ENCODE measurements at regions not wholly inside any gene's neighbourhood (a gene's known extent, or its start where the extent isn't known, plus 50 kb on each side); places are given as distances from the start of the nearest gene placed in this dataset.

DNA sequence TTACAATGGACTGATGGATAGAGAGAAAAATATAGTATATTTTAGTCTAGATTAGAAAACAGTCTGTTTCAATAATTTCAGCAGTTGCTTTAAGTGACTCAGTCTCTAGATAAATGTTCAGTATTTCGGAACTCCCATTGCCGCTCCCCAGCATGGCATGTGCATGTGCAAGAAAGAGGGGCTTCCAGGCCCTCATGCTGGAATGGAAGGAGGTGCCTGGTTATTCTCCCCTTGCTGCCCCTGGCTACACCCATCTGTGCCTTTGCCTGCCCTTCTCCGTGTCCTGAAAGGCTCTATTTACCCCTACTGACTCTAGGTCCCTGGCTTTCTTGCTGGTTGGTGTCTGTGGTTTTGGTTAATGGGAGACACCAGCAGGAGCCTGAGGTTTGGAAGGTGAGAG lies 115.7 kb upstream of the IFNGR1 start:
- H3K4me1 ChIP-seq (ENCODE audit: control insufficient read depth in 1 of 2, insufficient read depth in 1 of 2, low read depth in 1 of 2, low read length in 1 of 2): no peaks in the 10 kb centered on the region
- H3K36me3 ChIP-seq: no peaks in the 10 kb centered on the region
- no peak overlapping the region for H3K27ac ChIP-seq
- no peaks in the 10 kb centered on the region for H3K9me3 ChIP-seq
- TF ChIP-seq, protein P1, sequence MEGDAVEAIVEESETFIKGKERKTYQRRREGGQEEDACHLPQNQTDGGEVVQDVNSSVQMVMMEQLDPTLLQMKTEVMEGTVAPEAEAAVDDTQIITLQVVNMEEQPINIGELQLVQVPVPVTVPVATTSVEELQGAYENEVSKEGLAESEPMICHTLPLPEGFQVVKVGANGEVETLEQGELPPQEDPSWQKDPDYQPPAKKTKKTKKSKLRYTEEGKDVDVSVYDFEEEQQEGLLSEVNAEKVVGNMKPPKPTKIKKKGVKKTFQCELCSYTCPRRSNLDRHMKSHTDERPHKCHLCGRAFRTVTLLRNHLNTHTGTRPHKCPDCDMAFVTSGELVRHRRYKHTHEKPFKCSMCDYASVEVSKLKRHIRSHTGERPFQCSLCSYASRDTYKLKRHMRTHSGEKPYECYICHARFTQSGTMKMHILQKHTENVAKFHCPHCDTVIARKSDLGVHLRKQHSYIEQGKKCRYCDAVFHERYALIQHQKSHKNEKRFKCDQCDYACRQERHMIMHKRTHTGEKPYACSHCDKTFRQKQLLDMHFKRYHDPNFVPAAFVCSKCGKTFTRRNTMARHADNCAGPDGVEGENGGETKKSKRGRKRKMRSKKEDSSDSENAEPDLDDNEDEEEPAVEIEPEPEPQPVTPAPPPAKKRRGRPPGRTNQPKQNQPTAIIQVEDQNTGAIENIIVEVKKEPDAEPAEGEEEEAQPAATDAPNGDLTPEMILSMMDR (IDR thresholded peaks at IDR 0.05): no peak
- peaks cover 71% of the 10 kb centered on the region for H3K27me3 ChIP-seq
- no peak overlapping the region for H3K4me3 ChIP-seq (ENCODE audit: low read depth in 1 of 2, low read length in 1 of 2)

DNA sequence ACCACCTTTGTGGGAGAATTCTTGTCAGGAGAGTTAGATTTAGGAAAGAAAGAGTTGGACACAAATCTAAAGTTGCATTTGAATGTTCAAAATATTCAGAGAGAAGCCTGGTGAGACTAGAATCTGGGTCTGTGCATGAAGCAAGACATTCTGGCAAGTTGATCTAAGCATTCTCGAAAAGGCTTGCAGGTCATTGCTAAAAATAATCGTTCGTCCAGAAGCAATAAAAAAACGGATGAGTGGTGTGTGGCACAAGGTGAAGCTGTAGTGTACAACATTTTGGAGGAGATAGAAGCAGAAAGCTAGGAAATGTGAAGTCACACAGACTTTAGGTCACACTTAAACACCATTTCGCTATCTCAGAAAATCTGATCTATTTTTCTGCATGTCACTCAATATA lies 114.9 kb upstream of the IFNGR1 start:
- H3K27me3 ChIP-seq: peaks cover 63% of the 10 kb centered on the region
- no peaks in the 10 kb centered on the region for H3K36me3 ChIP-seq
- no peak overlapping the region for H3K27ac ChIP-seq
- no peaks in the 10 kb centered on the region for H3K4me1 ChIP-seq (ENCODE audit: control insufficient read depth in 1 of 2, insufficient read depth in 1 of 2, low read depth in 1 of 2, low read length in 1 of 2)
- no peak overlapping the region for H3K4me3 ChIP-seq (ENCODE audit: low read depth in 1 of 2, low read length in 1 of 2)
- no peaks in the 10 kb centered on the region for H3K9me3 ChIP-seq
- TF ChIP-seq, protein P1 (IDR thresholded peaks at IDR 0.05): no peak

DNA sequence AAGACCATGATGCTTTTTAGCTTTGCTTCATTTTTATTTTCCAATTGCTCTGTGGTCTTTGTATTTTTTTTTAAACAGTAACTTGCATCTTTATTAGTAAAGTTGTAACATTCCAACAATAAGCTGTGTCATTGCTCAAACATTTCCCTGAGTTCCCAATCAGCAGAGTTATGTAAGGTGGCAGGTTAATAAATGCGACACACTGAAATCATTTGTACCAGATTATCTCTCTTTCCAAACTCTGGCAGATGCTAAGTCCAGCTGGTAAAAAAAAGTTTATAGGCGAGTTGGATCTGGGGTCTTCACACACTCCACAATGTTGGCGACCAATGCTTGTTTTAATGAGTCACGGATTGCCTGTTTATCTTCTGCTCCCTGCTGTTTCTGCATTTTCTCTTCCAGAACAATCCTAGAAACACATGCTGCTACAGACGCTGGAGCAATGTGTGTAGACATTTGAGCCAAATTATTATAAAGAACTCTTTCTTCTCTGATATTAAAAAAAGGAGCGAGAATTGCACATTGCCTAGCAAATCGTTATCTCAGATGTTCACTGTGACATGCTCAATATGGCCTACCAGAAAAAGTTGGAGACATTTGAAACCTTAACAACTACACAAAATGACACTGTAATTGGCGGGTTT lies 113.6 kb upstream of the IFNGR1 start:
- H3K4me1 ChIP-seq (ENCODE audit: control insufficient read depth in 1 of 2, insufficient read depth in 1 of 2, low read depth in 1 of 2, low read length in 1 of 2): no peaks in the 10 kb centered on the region
- no peak overlapping the region for H3K4me3 ChIP-seq (ENCODE audit: low read depth in 1 of 2, low read length in 1 of 2)
- H3K27me3 ChIP-seq: peaks cover 52% of the 10 kb centered on the region

DNA sequence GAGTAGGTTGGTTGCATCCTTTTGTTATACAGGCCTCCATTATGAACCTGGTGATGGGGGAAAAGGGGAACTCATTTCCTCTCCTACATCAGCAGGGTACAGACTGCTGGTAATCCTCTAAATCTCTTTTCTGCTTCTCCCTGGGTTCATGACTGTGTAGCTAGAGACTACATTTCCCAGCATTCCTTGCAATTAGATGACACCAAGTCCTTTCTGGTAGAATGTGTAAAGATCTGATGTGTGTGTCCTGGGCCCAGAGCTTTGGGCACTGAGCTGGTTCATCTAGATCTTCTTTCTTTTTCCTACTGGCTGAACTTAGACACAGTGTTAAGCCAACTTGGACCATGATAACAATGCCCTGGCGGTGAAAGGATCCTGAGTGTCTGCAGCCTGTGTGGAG lies 104.7 kb upstream of the IFNGR1 start:
- Histone ChIP-seq H3K27me3 (peaks cover 2% of the 10 kb centered on the region), H3K4me1 (ENCODE audit: control insufficient read depth in 1 of 2, insufficient read depth in 1 of 2, low read depth in 1 of 2, low read length in 1 of 2) (no peaks in the 10 kb centered on the region), H3K4me3 (ENCODE audit: low read depth in 1 of 2, low read length in 1 of 2) (no peak overlapping the region), H3K9me3 (no peaks in the 10 kb centered on the region), H3K36me3 (no peaks in the 10 kb centered on the region), H3K27ac (no peak overlapping the region)
- TF ChIP-seq, protein P1 (IDR thresholded peaks at IDR 0.05): no peak

More for the DNA sequence above, 113.6 kb upstream of the IFNGR1 start:
- Histone ChIP-seq H3K9me3 (no peaks in the 10 kb centered on the region), H3K27ac (no peak overlapping the region), H3K36me3 (no peaks in the 10 kb centered on the region)
- TF ChIP-seq, protein P1 (IDR thresholded peaks at IDR 0.05): no peak

DNA sequence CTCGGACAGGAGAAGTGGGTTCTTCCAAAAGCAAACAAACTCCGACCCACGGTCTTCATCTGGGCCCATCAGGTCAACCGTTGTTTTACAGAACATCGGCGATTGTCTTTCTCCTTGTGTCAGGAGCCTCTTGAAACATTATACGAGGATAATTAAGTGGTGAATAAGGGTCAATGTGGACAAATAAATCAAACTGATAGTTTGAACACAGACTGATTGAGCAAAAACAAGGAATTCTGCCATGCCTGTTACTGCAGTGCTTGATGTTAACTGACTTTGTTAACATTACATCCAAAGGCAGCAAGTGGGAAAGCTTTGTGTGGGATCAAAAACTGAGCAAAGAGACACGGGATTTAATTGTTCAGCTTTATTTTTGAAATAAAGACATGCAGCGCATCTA lies 101.1 kb upstream of the IFNGR1 start:
- Histone ChIP-seq H3K36me3 (no peaks in the 10 kb centered on the region), H3K4me3 (ENCODE audit: low read depth in 1 of 2, low read length in 1 of 2) (no peak overlapping the region), H3K4me1 (ENCODE audit: control insufficient read depth in 1 of 2, insufficient read depth in 1 of 2, low read depth in 1 of 2, low read length in 1 of 2) (peaks cover under 1 to 1% of the 10 kb centered on the region in 2 experiments), H3K27me3 (no peaks in the 10 kb centered on the region), H3K27ac (no peak overlapping the region), H3K9me3 (no peaks in the 10 kb centered on the region)
- TF ChIP-seq, protein P1 (IDR thresholded peaks at IDR 0.05): no peak

Measured in neutrophil (primary cell).